GM18505 (cell line): ENCODE measurements at regions not wholly inside any gene's neighbourhood (a gene's known extent, or its start where the extent isn't known, plus 50 kb on each side); places are given as distances from the start of the nearest gene placed in this dataset.

Experiments
- ATAC-seq: cut with Tn5 transposase; IDR thresholded peaks from one replicate; pipeline ENCODE4 v1.9.1; 2021; ENCODE audit not compliant: unreplicated experiment
- POLR2A ChIP-seq: IDR thresholded peaks from 4 replicates; pipeline ENCODE4 v1.6.1; 2011; ENCODE audit warnings: borderline replicate concordance; ENCODE audit not compliant: insufficient read depth, insufficient read length; ENCODE audit errors: extremely low read depth

- ATAC-seq = no peak
- no peak for TF ChIP-seq POLR2A
These were observed 196.0 kb upstream of the TLL1 start for GRCh38 chr4:165677081-165677480.

- TF ChIP-seq POLR2A = no peak
- no peak for ATAC-seq
These were observed 194.7 kb upstream of the TLL1 start for GRCh38 chr4:165678236-165678935.

DNA sequence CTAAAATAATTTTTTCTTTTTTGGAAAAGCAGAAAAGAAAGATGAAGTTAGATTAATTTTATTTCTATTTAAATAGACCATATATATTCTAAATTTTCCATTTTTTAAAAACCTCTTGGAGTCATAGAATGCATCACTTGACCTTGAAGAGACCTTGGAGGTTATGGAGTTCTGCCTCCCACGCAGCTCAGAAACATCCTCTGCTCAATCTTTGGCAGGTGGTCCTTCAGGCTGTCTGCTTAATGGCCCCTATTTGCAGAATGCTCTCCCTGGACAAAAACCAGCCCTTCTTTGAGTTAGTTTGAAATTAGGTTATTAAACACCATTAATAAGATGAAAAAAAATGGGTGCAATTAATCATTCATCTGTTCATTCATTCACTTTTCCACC lies 194.1 kb upstream of the TLL1 start:
- no peak for ATAC-seq
- TF ChIP-seq POLR2A = no peak

DNA sequence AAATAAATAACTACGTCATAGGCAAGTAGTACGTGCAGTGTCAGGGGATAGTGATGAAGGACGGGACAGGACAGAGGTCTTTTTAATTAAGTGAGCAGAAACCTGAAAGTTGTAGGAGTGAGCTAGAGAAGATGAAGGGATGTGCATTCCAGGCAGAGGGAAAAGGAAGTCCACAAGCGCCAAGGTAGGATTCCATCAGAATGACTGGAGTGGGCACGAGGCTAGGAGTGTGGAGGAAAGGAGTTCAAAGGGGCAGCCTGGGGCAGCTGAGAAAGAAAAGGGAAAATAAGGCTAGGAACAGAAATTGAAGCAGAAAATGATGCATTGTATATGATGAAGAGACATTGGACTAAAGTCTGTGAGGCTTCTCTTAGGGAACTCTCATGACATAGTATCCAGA lies 192.2 kb upstream of the TLL1 start:
- ATAC-seq = no peak
- TF ChIP-seq POLR2A = no peak

DNA sequence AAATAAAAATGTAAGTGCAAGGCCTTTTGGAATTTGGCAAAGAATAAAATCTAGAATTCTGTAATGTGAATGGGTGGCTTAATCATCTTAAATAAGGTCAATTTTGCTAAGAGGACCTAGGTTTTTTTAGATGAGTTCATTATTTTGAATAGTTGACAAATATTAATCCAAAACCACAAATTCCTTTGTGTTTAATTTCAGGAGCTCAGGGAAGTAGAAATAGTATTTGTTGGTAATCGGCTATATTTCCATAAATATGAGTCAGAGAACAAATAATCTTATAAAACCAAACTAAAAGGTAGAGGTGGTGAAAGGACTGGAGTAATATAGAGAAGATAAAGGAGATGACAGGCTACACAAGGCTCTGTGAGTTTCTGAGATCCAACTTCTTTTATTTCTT lies 190.4 kb upstream of the TLL1 start:
- ATAC-seq = no peak
- no peak for TF ChIP-seq POLR2A

- ATAC-seq = no peak
- no peak for TF ChIP-seq POLR2A
These were observed 188.7 kb upstream of the TLL1 start for GRCh38 chr4:165684177-165684805.

DNA sequence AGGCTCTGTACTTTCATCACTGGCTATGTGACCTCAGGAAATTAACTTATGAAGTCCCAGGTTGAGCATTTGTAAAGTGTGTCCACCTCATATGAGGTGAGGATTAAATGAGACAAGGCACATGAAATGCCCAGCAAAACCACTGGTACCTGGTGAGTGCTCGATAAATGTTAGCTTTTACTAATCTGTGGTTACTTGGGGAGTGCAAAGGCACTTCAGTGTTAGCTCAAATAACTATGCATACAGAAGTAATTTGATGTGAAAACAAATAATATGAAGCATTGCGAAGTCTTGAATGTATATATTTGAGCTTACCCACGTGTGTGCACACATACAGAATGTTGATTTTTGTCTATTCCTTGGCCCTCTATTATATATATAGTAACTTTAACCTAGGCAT lies 186.3 kb upstream of the TLL1 start:
- TF ChIP-seq POLR2A = no peak
- no peak for ATAC-seq

DNA sequence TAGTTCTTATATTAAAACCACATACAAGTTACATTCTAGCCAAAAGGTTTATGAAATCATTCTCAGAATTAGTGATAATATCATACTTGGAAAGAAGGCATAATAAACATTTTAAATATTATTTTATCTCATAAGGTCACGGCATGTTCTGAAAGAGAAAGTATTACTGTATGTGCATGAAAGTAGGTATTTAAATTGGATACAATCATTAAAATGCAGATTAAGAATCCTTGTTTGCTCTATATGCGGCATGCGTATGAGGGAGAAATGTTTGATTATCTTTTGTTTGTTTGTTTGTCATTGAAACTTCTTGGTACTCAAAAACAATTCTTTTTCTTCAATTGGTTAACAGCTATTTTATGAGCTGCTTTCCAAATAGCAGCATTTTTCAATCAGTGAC lies 183.9 kb upstream of the TLL1 start:
- no peak for ATAC-seq
- TF ChIP-seq POLR2A = no peak

- no peak for TF ChIP-seq POLR2A
- ATAC-seq = no peak
These were observed 181.0 kb upstream of the TLL1 start for GRCh38 chr4:165692082-165692481.

GRCh38 chr4:165698272-165698671 lies 174.8 kb upstream of the TLL1 start:
- no peak for ATAC-seq
- no peak for TF ChIP-seq POLR2A

DNA sequence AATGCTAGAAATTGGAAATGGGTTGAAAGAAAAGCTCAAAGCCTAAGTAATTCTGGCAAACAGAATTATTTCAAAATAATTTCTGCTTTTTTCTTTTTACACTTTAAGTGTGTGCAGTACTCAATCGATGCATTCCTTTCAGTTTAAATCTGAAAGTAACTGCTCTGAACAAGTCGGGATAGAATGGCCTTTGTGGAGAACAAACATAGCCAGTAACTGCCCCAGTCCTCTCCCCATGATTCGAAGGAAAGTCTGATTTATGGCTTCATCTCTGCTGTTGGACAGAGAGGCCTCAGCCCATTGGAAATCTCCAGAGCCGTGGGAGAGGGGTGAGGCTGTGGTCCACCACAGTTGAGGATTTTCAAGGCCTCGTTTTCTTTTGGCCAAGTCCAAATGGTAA lies 174.0 kb upstream of the TLL1 start:
- no peak for ATAC-seq
- TF ChIP-seq POLR2A = no peak

GRCh38 chr4:165700855-165701254 lies 172.2 kb upstream of the TLL1 start:
- peak; percentile 52 for ATAC-seq
- no peak for TF ChIP-seq POLR2A

DNA sequence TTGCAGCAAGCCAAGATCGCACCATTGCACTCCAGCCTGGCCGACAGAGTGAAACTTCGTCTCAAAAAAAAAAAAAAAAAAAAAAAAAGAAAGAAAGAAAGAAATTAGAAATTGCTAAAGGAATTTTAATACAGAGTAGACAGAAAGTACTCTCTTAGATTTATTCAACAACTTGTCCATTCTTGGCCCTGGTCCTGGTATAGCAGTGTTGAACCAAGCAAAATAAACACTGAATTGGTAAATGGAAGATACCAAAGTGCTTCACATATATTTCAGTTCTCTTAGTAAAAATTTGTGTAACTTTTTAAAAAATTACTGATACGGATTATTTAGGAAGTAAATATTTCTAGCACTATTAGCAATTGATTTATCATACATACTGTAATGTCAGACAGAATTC lies 165.9 kb upstream of the TLL1 start:
- TF ChIP-seq POLR2A = no peak
- ATAC-seq = no peak

- no peak for TF ChIP-seq POLR2A
- no peak for ATAC-seq
These were observed 163.5 kb upstream of the TLL1 start for GRCh38 chr4:165709516-165709915.
